ENCODE measurements at regions not wholly inside any gene's neighbourhood (a gene's known extent, or its start where the extent isn't known, plus 50 kb on each side); places are given as distances from the start of the nearest gene placed in this dataset.

- Mint-ChIP-seq H3K27ac (no peak overlapping the region), H3K27me3 (no peaks in the 10 kb centered on the region), H3K9me3 (no peaks in the 10 kb centered on the region), H3K36me3 (ENCODE audit: low read depth) (no peaks in the 10 kb centered on the region), H3K4me1 (no peaks in the 10 kb centered on the region), H3K4me3 (no peak overlapping the region)
- no peak for DNase-seq
- intact Hi-C loops (cut with micrococcal nuclease) = no loop called here
Measured at GRCh38 chr5:18900644-18901043, 1087.4 kb downstream of the CDH18 start.

GRCh38 chr5:18920966-18921365 is 1067.0 kb downstream of the CDH18 start:
- DNase-seq = no peak
- Mint-ChIP-seq H3K4me3 (no peak overlapping the region), H3K27me3 (no peaks in the 10 kb centered on the region), H3K4me1 (no peaks in the 10 kb centered on the region), H3K36me3 (ENCODE audit: low read depth) (no peaks in the 10 kb centered on the region), H3K27ac (no peak overlapping the region), H3K9me3 (no peaks in the 10 kb centered on the region)
- intact Hi-C loops (cut with micrococcal nuclease) = no loop called here

GRCh38 chr5:18932081-18932480 is 1055.9 kb downstream of the CDH18 start:
- Mint-ChIP-seq H3K9me3 (no peaks in the 10 kb centered on the region), H3K4me1 (no peaks in the 10 kb centered on the region), H3K27ac (no peak overlapping the region), H3K4me3 (no peak overlapping the region), H3K36me3 (ENCODE audit: low read depth) (no peaks in the 10 kb centered on the region), H3K27me3 (no peaks in the 10 kb centered on the region)
- intact Hi-C loops (cut with micrococcal nuclease) = no loop called here
- no peak for DNase-seq

GRCh38 chr5:18944771-18945170 is 1043.2 kb downstream of the CDH18 start:
- no peaks in the 10 kb centered on the region for H3K27me3 Mint-ChIP-seq
- H3K27ac Mint-ChIP-seq = no peak overlapping the region
- H3K4me1 Mint-ChIP-seq = no peaks in the 10 kb centered on the region
- H3K4me3 Mint-ChIP-seq = no peak overlapping the region
- no peak for DNase-seq
- H3K36me3 Mint-ChIP-seq (ENCODE audit: low read depth) = no peaks in the 10 kb centered on the region
- no peaks in the 10 kb centered on the region for H3K9me3 Mint-ChIP-seq
- intact Hi-C loops (cut with micrococcal nuclease) = no loop called here

GRCh38 chr5:18954239-18954638 is 1033.8 kb downstream of the CDH18 start:
- no peaks in the 10 kb centered on the region for H3K4me1 Mint-ChIP-seq
- H3K27me3 Mint-ChIP-seq = no peaks in the 10 kb centered on the region
- H3K9me3 Mint-ChIP-seq = no peaks in the 10 kb centered on the region
- intact Hi-C loops (cut with micrococcal nuclease) = no loop called here
- no peaks in the 10 kb centered on the region for H3K36me3 Mint-ChIP-seq (ENCODE audit: low read depth)
- no peak overlapping the region for H3K27ac Mint-ChIP-seq
- DNase-seq = no peak
- no peak overlapping the region for H3K4me3 Mint-ChIP-seq

GRCh38 chr5:18959535-18959934 is 1028.5 kb downstream of the CDH18 start:
- no peak overlapping the region for H3K27ac Mint-ChIP-seq

GRCh38 chr5:18961234-18961633 is 1026.8 kb downstream of the CDH18 start:
- Mint-ChIP-seq H3K36me3 (ENCODE audit: low read depth) (no peaks in the 10 kb centered on the region), H3K4me1 (no peaks in the 10 kb centered on the region), H3K4me3 (no peak overlapping the region), H3K27ac (no peak overlapping the region), H3K9me3 (no peaks in the 10 kb centered on the region), H3K27me3 (no peaks in the 10 kb centered on the region)
- intact Hi-C loops (cut with micrococcal nuclease) = no loop called here
- no peak for DNase-seq

More at GRCh38 chr5:18959535-18959934, 1028.5 kb downstream of the CDH18 start:
- Mint-ChIP-seq H3K4me1 (no peaks in the 10 kb centered on the region), H3K4me3 (no peak overlapping the region), H3K36me3 (ENCODE audit: low read depth) (no peaks in the 10 kb centered on the region), H3K27me3 (no peaks in the 10 kb centered on the region), H3K9me3 (no peaks in the 10 kb centered on the region)
- intact Hi-C loops (cut with micrococcal nuclease) = no loop called here
- no peak for DNase-seq

GRCh38 chr5:18965893-18966292 is 1022.1 kb downstream of the CDH18 start:
- Mint-ChIP-seq H3K27me3 (no peaks in the 10 kb centered on the region), H3K9me3 (no peaks in the 10 kb centered on the region), H3K36me3 (ENCODE audit: low read depth) (no peaks in the 10 kb centered on the region), H3K4me1 (no peaks in the 10 kb centered on the region), H3K27ac (no peak overlapping the region), H3K4me3 (no peak overlapping the region)
- no peak for DNase-seq
- intact Hi-C loops (cut with micrococcal nuclease) = no loop called here

GRCh38 chr5:18967637-18968036 is 1020.4 kb downstream of the CDH18 start:
- intact Hi-C loops (cut with micrococcal nuclease) = no loop called here
- H3K27ac Mint-ChIP-seq = no peak overlapping the region
- H3K27me3 Mint-ChIP-seq = no peaks in the 10 kb centered on the region
- H3K4me1 Mint-ChIP-seq = no peaks in the 10 kb centered on the region
- H3K4me3 Mint-ChIP-seq = no peak overlapping the region
- no peaks in the 10 kb centered on the region for H3K36me3 Mint-ChIP-seq (ENCODE audit: low read depth)
- H3K9me3 Mint-ChIP-seq = no peaks in the 10 kb centered on the region
- DNase-seq = no peak

- Mint-ChIP-seq H3K27ac (no peak overlapping the region), H3K4me3 (no peak overlapping the region), H3K36me3 (ENCODE audit: low read depth) (no peaks in the 10 kb centered on the region), H3K9me3 (no peaks in the 10 kb centered on the region), H3K4me1 (no peaks in the 10 kb centered on the region), H3K27me3 (no peaks in the 10 kb centered on the region)
- intact Hi-C loops (cut with micrococcal nuclease) = no loop called here
- DNase-seq = no peak
Measured at GRCh38 chr5:18968966-18969365, 1019.0 kb downstream of the CDH18 start.

GRCh38 chr5:18970000-18970399 is 1018.0 kb downstream of the CDH18 start:
- H3K36me3 Mint-ChIP-seq (ENCODE audit: low read depth) = no peaks in the 10 kb centered on the region
- H3K27ac Mint-ChIP-seq = no peak overlapping the region
- DNase-seq = no peak
- no peaks in the 10 kb centered on the region for H3K4me1 Mint-ChIP-seq
- intact Hi-C loops (cut with micrococcal nuclease) = no loop called here
- no peak overlapping the region for H3K4me3 Mint-ChIP-seq
- H3K9me3 Mint-ChIP-seq = no peaks in the 10 kb centered on the region
- H3K27me3 Mint-ChIP-seq = no peaks in the 10 kb centered on the region

- Mint-ChIP-seq H3K27ac (no peak overlapping the region), H3K36me3 (ENCODE audit: low read depth) (no peaks in the 10 kb centered on the region), H3K4me3 (no peak overlapping the region), H3K27me3 (no peaks in the 10 kb centered on the region), H3K9me3 (no peaks in the 10 kb centered on the region), H3K4me1 (no peaks in the 10 kb centered on the region)
- DNase-seq = no peak
- intact Hi-C loops (cut with micrococcal nuclease) = no loop called here
Measured at GRCh38 chr5:18972177-18972576, 1015.8 kb downstream of the CDH18 start.

GRCh38 chr5:18975624-18976023 is 1012.4 kb downstream of the CDH18 start:
- no peak overlapping the region for H3K27ac Mint-ChIP-seq
- no peaks in the 10 kb centered on the region for H3K4me1 Mint-ChIP-seq
- no peaks in the 10 kb centered on the region for H3K9me3 Mint-ChIP-seq
- H3K27me3 Mint-ChIP-seq = no peaks in the 10 kb centered on the region
- no peak overlapping the region for H3K4me3 Mint-ChIP-seq
- no peak for DNase-seq
- intact Hi-C loops (cut with micrococcal nuclease) = no loop called here
- H3K36me3 Mint-ChIP-seq (ENCODE audit: low read depth) = no peaks in the 10 kb centered on the region

GRCh38 chr5:18977880-18978279 is 1010.1 kb downstream of the CDH18 start:
- Mint-ChIP-seq H3K27ac (no peak overlapping the region), H3K36me3 (ENCODE audit: low read depth) (no peaks in the 10 kb centered on the region), H3K4me3 (no peak overlapping the region), H3K9me3 (no peaks in the 10 kb centered on the region), H3K4me1 (no peaks in the 10 kb centered on the region), H3K27me3 (no peaks in the 10 kb centered on the region)
- intact Hi-C loops (cut with micrococcal nuclease) = no loop called here
- DNase-seq = no peak

GRCh38 chr5:18984559-18985080 is 1003.4 kb downstream of the CDH18 start:
- Mint-ChIP-seq H3K36me3 (ENCODE audit: low read depth) (no peaks in the 10 kb centered on the region), H3K4me3 (no peak overlapping the region), H3K4me1 (no peaks in the 10 kb centered on the region), H3K27me3 (no peaks in the 10 kb centered on the region), H3K27ac (no peak overlapping the region), H3K9me3 (peaks cover 3% of the 10 kb centered on the region)
- intact Hi-C loops (cut with micrococcal nuclease) = no loop called here
- no peak for DNase-seq

Data from activated CD4-positive, alpha-beta T cell treated with anti-CD3 and anti-CD28 coated beads, Interleukin-2, amount 10 ng/mL, durations not matched to agents 24 days and 14 days (primary cell).